Neuronal stem cell (in vitro differentiated cells): ENCODE measurements at regions not wholly inside any gene's neighbourhood (a gene's known extent, or its start where the extent isn't known, plus 50 kb on each side); places are given as distances from the start of the nearest gene placed in this dataset.
A peak's percentile ranks its signal among the peaks of the same experiment; 100 is the strongest.

Experiments
- DNase-seq: peaks from one replicate; pipeline ENCODE4 v3.0.0-alpha.2; 2013; ENCODE audit warnings: low spot score
- H2AFZ ChIP-seq: one replicate; pipeline ENCODE4 v1.6.1; 2013; ENCODE audit warnings: mild to moderate bottlenecking, low read length, inconsistent platforms
- H2AK5ac ChIP-seq: 2 replicates; pipeline ENCODE4 v1.6.1; 2013; ENCODE audit warnings: low read depth, mild to moderate bottlenecking, inconsistent platforms, low read length, moderate library complexity, mixed read lengths
- H2BK120ac ChIP-seq: 2 replicates; pipeline ENCODE4 v1.6.1; 2013; ENCODE audit warnings: low read depth, mild to moderate bottlenecking, inconsistent platforms, low read length, moderate library complexity, mixed read lengths
- H2BK12ac ChIP-seq: one replicate; pipeline ENCODE4 v1.6.1; 2013; ENCODE audit warnings: low read length, inconsistent platforms
- H2BK15ac ChIP-seq: 2 replicates; pipeline ENCODE4 v1.6.1; 2013; ENCODE audit warnings: mild to moderate bottlenecking, low read length, inconsistent platforms, mixed read lengths
- H2BK5ac ChIP-seq: one replicate; pipeline ENCODE4 v1.6.1; 2013; ENCODE audit warnings: inconsistent platforms, mild to moderate bottlenecking, low read length, moderate library complexity
- H3K14ac ChIP-seq: one replicate; pipeline ENCODE4 v1.6.1; 2013; ENCODE audit warnings: low read length, inconsistent platforms
- H3K18ac ChIP-seq: 2 replicates; pipeline ENCODE4 v1.6.1; 2013; ENCODE audit warnings: low read length, inconsistent platforms
- H3K23ac ChIP-seq: 2 replicates; pipeline ENCODE4 v1.6.1; 2013; ENCODE audit warnings: low read depth, mild to moderate bottlenecking, mixed read lengths, low read length, inconsistent platforms; ENCODE audit not compliant: poor library complexity
- H3K27ac ChIP-seq: replicated peaks from 3 replicates; pipeline ENCODE4 v1.5.1; 2013; ENCODE audit warnings: low read length, inconsistent platforms
- H3K27me3 ChIP-seq, 3 experiments: 2 replicates each; pipeline ENCODE4 v1.6.1; 2013; ENCODE audit warnings: low read length in 3 of 3, mild to moderate bottlenecking in 2 of 3, inconsistent platforms in 1 of 3, low read depth in 1 of 3, mixed read lengths in 1 of 3, moderate library complexity in 1 of 3; ENCODE audit not compliant: control insufficient read depth in 3 of 3, insufficient read depth in 3 of 3
- H3K36me3 ChIP-seq, 2 donors: replicated peaks in 1 of 2; 2 replicates each; pipeline ENCODE4 v1.6.1; 2013; ENCODE audit warnings: low read length in 2 of 2; ENCODE audit not compliant: control insufficient read depth in 2 of 2, insufficient read depth in 2 of 2
- H3K4ac ChIP-seq: 2 replicates; pipeline ENCODE4 v1.6.1; 2013; ENCODE audit warnings: inconsistent platforms, mild to moderate bottlenecking, low read length, moderate library complexity
- H3K4me1 ChIP-seq, 2 donors: 1 replicate in 1 of 2; 2 replicates in 1 of 2; pipeline ENCODE4 v1.6.1; 2013; ENCODE audit warnings: low read length in 2 of 2, low read depth in 1 of 2; ENCODE audit not compliant: control insufficient read depth in 2 of 2, insufficient read depth in 1 of 2
- H3K4me2 ChIP-seq: one replicate; pipeline ENCODE4 v1.6.1; 2013; ENCODE audit warnings: mild to moderate bottlenecking, low read length, inconsistent platforms; ENCODE audit not compliant: insufficient read depth, poor library complexity, severe bottlenecking
- H3K4me3 ChIP-seq, 2 donors: 2 replicates each; pipeline ENCODE4 v1.5.1; 2013; ENCODE audit warnings: low read length in 2 of 2, mild to moderate bottlenecking in 2 of 2, inconsistent platforms in 1 of 2, moderate library complexity in 1 of 2
- H3K79me1 ChIP-seq: one replicate; pipeline ENCODE4 v1.6.1; 2013; ENCODE audit warnings: low read depth, mild to moderate bottlenecking, inconsistent platforms, low read length, moderate library complexity
- H3K9ac ChIP-seq: one replicate; pipeline ENCODE4 v1.6.1; 2013; ENCODE audit warnings: mild to moderate bottlenecking, low read depth, low read length, inconsistent platforms; ENCODE audit not compliant: poor library complexity
- H3K9me3 ChIP-seq, 2 donors: replicated peaks in 1 of 2; 2 replicates each; pipeline versions ENCODE3 to v1.6.1; 2013; ENCODE audit warnings: low read length in 2 of 2, mild to moderate bottlenecking in 2 of 2, inconsistent platforms in 1 of 2, low read depth in 1 of 2, mixed read lengths in 1 of 2, moderate library complexity in 1 of 2; ENCODE audit not compliant: control insufficient read depth in 2 of 2, insufficient read depth in 1 of 2
- H4K8ac ChIP-seq: one replicate; pipeline ENCODE4 v1.6.1; 2013; ENCODE audit warnings: low read depth, mild to moderate bottlenecking, inconsistent platforms, low read length, moderate library complexity
- H4K91ac ChIP-seq: one replicate; pipeline ENCODE4 v1.6.1; 2013; ENCODE audit warnings: low read length, low read depth, mild to moderate bottlenecking, inconsistent platforms; ENCODE audit not compliant: poor library complexity
- WGBS, 2 donors: extraction: QIAGEN DNeasy Blood & Tissue Kit; methylation state at CpG; one replicate each; pipeline ENCODE4 v1.1.7; 2013; ENCODE audit warnings: missing lambda C conversion rate in 2 of 2, mixed read lengths in 1 of 2; ENCODE audit not compliant: insufficient read length in 2 of 2, insufficient replicate concordance in 1 of 2; ENCODE audit errors: extremely low coverage in 2 of 2; 5-methylcytosine and 5-hydroxymethylcytosine counted together

GRCh38 chr14:103273745-103274615, 60.1 kb upstream of the EIF5 start:
- Histone ChIP-seq H3K4me3 (peak overlapping the region in 1 of 2 donors; percentile 25), H3K9ac (no peak overlapping the region), H3K14ac (no peak overlapping the region), H3K18ac (peak overlapping the region; percentile 48), H3K4me2 (no peak overlapping the region), H4K91ac (no peak overlapping the region), H3K36me3 (no peaks in the 10 kb centered on the region), H3K27ac (no peak overlapping the region), H2BK120ac (no peak overlapping the region), H3K4me1 (no peaks in the 10 kb centered on the region), H2AFZ (no peak overlapping the region), H3K4ac (no peak overlapping the region), H2BK12ac (no peak overlapping the region), H2BK5ac (peak overlapping the region; percentile 5), H3K23ac (no peak overlapping the region), H2AK5ac (peak overlapping the region; percentile 56), H3K9me3 (peaks cover 6 to 8% of the 10 kb centered on the region in 2 donors), H2BK15ac (no peak overlapping the region), H4K8ac (peak overlapping the region; percentile 43), H3K27me3 (peaks cover 4 to 16% (median 11%) of the 10 kb centered on the region in 3 experiments), H3K79me1 (peaks cover 2% of the 10 kb centered on the region)
- DNase-seq, result no peak
- no CpG with 5 or more reads among the region's 79 CpGs for whole genome bisulfite sequencing, 2 donors

- DNase-seq, result no peak
- no peak overlapping the region for H2AK5ac ChIP-seq
- H2AFZ ChIP-seq, result no peak overlapping the region
- no peak overlapping the region for H3K4me2 ChIP-seq
- H3K79me1 ChIP-seq, result no peaks in the 10 kb centered on the region
- no peaks in the 10 kb centered on the region for H3K4me1 ChIP-seq
- H3K18ac ChIP-seq, result no peak overlapping the region
- H3K27ac ChIP-seq, result no peak overlapping the region
- H2BK15ac ChIP-seq, result no peak overlapping the region
- H3K9me3 ChIP-seq, result peaks cover 6 to 13% of the 10 kb centered on the region in 2 donors
- no peak overlapping the region for H2BK5ac ChIP-seq
- H3K27me3 ChIP-seq, result peaks cover 12 to 27% (median 22%) of the 10 kb centered on the region in 3 experiments
- H3K36me3 ChIP-seq, result no peaks in the 10 kb centered on the region
- H2BK120ac ChIP-seq, result no peak overlapping the region
- no peak overlapping the region for H4K91ac ChIP-seq
- no peak overlapping the region for H3K9ac ChIP-seq
- H3K4ac ChIP-seq, result no peak overlapping the region
- H2BK12ac ChIP-seq, result no peak overlapping the region
- H3K14ac ChIP-seq, result no peak overlapping the region
- H3K4me3 ChIP-seq, result no peak overlapping the region
- no peak overlapping the region for H4K8ac ChIP-seq
- H3K23ac ChIP-seq, result no peak overlapping the region
Observed at GRCh38 chr14:103275000-103275399, 59.0 kb upstream of the EIF5 start.

- Histone ChIP-seq H3K14ac (no peak overlapping the region), H3K79me1 (no peaks in the 10 kb centered on the region), H3K27ac (no peak overlapping the region), H3K23ac (peak overlapping the region; percentile 10), H3K4ac (no peak overlapping the region), H2BK15ac (no peak overlapping the region), H2BK5ac (no peak overlapping the region), H3K36me3 (no peaks in the 10 kb centered on the region), H2BK120ac (no peak overlapping the region), H2AK5ac (no peak overlapping the region), H3K4me2 (no peak overlapping the region), H4K8ac (no peak overlapping the region), H3K27me3 (peaks cover 12 to 49% (median 30%) of the 10 kb centered on the region in 3 experiments), H3K18ac (no peak overlapping the region), H2BK12ac (no peak overlapping the region), H3K4me1 (no peaks in the 10 kb centered on the region), H4K91ac (no peak overlapping the region), H3K9me3 (peaks cover 6 to 17% of the 10 kb centered on the region in 2 donors), H3K4me3 (no peak overlapping the region), H3K9ac (no peak overlapping the region), H2AFZ (no peak overlapping the region)
- no peak for DNase-seq
- no CpG with 5 or more reads among the region's 8 CpGs for whole genome bisulfite sequencing, 2 donors
Observed at GRCh38 chr14:103277931-103278330, 56.1 kb upstream of the EIF5 start.

- Histone ChIP-seq H3K9me3 (peaks cover 5 to 17% of the 10 kb centered on the region in 2 donors), H2BK5ac (no peak overlapping the region), H2AFZ (peak overlapping the region; percentile 78), H3K27ac (no peak overlapping the region), H2BK12ac (no peak overlapping the region), H3K36me3 (no peaks in the 10 kb centered on the region), H3K18ac (peak overlapping the region; percentile 89), H3K14ac (peak overlapping the region; percentile 56), H3K9ac (peak overlapping the region; percentile 77), H3K79me1 (no peaks in the 10 kb centered on the region), H2BK120ac (no peak overlapping the region), H3K4ac (no peak overlapping the region), H3K27me3 (peaks cover 12 to 63% (median 30%) of the 10 kb centered on the region in 3 experiments), H3K4me2 (peak overlapping the region; percentile 73), H3K4me1 (no peaks in the 10 kb centered on the region), H3K4me3 (peak overlapping the region in 1 of 2 donors; percentile 75), H2AK5ac (no peak overlapping the region), H3K23ac (peak overlapping the region; percentile 85), H2BK15ac (no peak overlapping the region), H4K8ac (no peak overlapping the region), H4K91ac (no peak overlapping the region)
- no CpG with 5 or more reads among the region's 102 CpGs for WGBS, 2 donors
- no peak for DNase-seq
Observed at GRCh38 chr14:103279142-103280025, 54.7 kb upstream of the EIF5 start.
